Right cardiac atrium (tissue), 5 donors: ENCODE measurements at regions not wholly inside any gene's neighbourhood (a gene's known extent, or its start where the extent isn't known, plus 50 kb on each side); places are given as distances from the start of the nearest gene placed in this dataset.

ENCODE experiments used
- ATAC-seq, 2 donors: fragments of 200-7000 bp; cut with Tn5 transposase; one replicate each; pipeline versions ENCODE4 v1.8.0 to v1.9.1; 2020; ENCODE audit warnings: moderate library complexity in 2 of 2, mild to moderate bottlenecking in 1 of 2
- DNase-seq, 3 donors: peaks; one replicate each; pipeline ENCODE4 v3.0.0-alpha.2; 2020
- H3K27ac ChIP-seq: one replicate; pipeline ENCODE4 v1.5.1; 2013; ENCODE audit warnings: mild to moderate bottlenecking, low read length, control low read depth, moderate library complexity
- H3K27me3 ChIP-seq: one replicate; pipeline ENCODE4 v1.6.1; 2013; ENCODE audit not compliant: control insufficient read depth, insufficient read depth
- H3K4me1 ChIP-seq: one replicate; pipeline ENCODE4 v1.6.1; 2013; ENCODE audit warnings: low read length; ENCODE audit not compliant: control insufficient read depth, insufficient read depth
- H3K4me3 ChIP-seq: one replicate; pipeline ENCODE4 v1.5.1; 2013; ENCODE audit warnings: low read length, control low read depth
- H3K9me3 ChIP-seq: one replicate; pipeline ENCODE4 v1.6.1; 2013; ENCODE audit warnings: low read length; ENCODE audit not compliant: control insufficient read depth
- WGBS: extraction: QIAGEN DNeasy Blood & Tissue Kit; methylation state at CpG from one replicate; pipeline ENCODE4 v1.1.7; 2013; 5-methylcytosine and 5-hydroxymethylcytosine counted together
- intact Hi-C, 4 donors: fragments of 100-400 bp; cut with DNase I; formaldehyde crosslinking; loops; one replicate each; pipeline versions ENCODE4 v1.11.0 to v1.14.0; 2022 to 2023
- donor health status: healthy with polysubstance abuse.
- donor health status: DM: no; HTN: yes; CAD: no.
- donor health status: DM: no; HTN: no; CAD: no.
- donor health status: DM: no; HTN: yes; CAD: no; lungs with severe emphysema.
- donor health status: DM: yes; HTN: yes; CAD: no.

DNA sequence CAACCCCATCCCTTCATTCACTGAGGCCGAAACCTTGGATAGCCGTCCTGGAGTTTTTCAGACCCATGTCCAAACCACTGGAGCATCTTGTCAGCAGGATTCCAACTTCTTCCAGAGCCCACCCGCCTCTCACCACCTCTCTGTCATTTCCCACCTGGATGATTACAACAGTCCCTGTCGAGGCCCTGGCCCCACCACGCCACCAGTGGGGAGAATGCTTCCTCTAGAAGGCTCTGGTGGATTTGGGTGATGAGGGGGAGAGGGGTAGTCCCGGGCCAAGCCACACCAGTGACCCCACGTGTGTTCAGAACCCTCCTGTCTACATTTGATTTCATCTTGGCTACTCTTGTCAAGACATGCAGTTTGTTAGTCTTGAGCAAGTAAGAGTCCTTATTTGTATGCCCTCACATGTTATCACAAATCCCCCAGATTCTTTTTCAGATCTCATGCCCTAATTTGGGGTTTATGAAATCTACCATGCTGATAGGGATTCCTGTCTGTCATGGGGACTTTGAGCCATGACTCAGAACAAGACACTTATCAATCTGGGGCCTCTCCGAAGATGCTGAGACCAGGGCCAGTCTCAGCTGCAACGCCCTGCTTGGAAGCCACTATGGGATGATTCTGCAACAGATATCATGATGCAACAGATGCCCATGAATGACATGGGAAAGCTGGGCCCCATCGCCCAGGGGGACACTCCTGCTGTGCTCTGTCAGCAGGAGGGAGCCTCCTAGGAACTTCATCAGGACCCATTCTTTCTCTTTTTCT, 186.1 kb downstream of the ZFP36L2 start:
- no peak for DNase-seq
- Histone ChIP-seq H3K27me3 (no peaks in the 10 kb centered on the region), H3K4me3 (no peak overlapping the region), H3K4me1 (peaks cover 4% of the 10 kb centered on the region), H3K27ac (no peak overlapping the region), H3K9me3 (no peaks in the 10 kb centered on the region)
- ATAC-seq: no peak
- WGBS: 85% methylated on average over 10 of the region's 10 CpGs
- intact Hi-C loops: no loop called here

DNA sequence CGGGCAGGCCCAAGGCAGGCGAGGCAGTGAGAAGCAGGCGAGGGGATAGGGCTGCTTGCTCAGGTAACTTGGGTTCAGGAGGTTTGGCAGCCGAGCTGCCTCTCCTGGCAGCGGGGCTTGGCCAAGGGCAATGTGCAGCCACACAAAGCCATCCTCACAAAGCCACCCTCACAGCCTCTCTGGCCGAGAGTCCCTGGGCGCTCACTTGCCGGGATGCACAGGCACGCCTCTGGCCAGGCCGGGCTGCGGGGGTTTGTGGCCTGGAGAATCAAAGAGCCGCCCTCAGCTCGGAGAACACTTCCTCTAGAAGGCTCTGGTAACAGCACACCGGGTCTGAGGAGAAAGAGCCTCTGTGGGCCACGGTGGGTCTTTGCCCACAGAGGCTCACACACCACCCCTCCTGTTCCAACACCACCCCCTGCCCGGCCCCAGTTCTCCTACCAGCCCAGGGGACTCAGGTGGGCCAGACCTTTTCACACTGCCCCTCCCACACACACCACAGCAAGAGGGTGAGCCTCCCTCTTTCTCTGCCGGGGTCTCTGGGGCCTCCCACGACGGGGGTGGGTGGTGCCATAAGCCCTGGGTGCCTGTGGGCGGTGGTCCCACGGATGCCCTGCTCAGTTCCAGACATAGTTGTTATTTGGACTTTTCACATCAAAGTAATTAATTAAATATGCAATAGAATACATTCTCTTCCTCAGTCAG, 186.9 kb downstream of the ZFP36L2 start:
- intact Hi-C loops: loop anchor here in 1 of 4 donors (10.0 kb wide), 1 partner anchor 65 kb away; no protein-coding TSS in a partner anchor
- Histone ChIP-seq H3K27me3 (no peaks in the 10 kb centered on the region), H3K4me1 (peaks cover 4% of the 10 kb centered on the region), H3K9me3 (no peaks in the 10 kb centered on the region), H3K4me3 (no peak overlapping the region), H3K27ac (no peak overlapping the region)
- ATAC-seq (no peak), DNase-seq (no peak)
- 85% methylated on average over 21 of the region's 21 CpGs for WGBS

DNA sequence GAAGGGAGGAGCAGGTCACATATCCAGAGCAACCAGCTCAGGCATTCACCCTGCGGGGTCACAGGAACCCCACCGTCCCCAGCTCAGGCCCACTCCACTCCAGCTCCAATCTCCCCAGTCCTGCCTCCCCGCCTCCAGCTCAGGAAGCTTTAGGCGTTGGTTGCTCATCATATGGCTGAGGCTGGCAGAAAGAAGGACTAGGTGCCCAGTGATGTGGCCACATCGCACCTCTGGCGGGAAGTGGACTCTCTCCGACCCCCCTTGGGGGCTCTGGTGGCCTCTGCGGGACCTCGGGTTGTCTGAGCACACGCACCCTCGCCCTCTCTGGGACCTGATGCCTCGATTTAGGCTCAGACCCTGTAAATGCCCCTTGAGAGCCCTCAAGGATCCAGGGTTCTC, 187.7 kb downstream of the ZFP36L2 start:
- Histone ChIP-seq H3K9me3 (no peaks in the 10 kb centered on the region), H3K4me1 (peaks cover 4% of the 10 kb centered on the region), H3K27me3 (no peaks in the 10 kb centered on the region), H3K4me3 (no peak overlapping the region), H3K27ac (no peak overlapping the region)
- intact Hi-C loops: loop anchor here in 1 of 4 donors (10.0 kb wide), 1 partner anchor 66 kb away; no protein-coding TSS in a partner anchor
- ATAC-seq (peak in 1 of 2 donors; percentile 10), DNase-seq (no peak)
- 92% methylated on average over 12 of the region's 12 CpGs for WGBS

DNA sequence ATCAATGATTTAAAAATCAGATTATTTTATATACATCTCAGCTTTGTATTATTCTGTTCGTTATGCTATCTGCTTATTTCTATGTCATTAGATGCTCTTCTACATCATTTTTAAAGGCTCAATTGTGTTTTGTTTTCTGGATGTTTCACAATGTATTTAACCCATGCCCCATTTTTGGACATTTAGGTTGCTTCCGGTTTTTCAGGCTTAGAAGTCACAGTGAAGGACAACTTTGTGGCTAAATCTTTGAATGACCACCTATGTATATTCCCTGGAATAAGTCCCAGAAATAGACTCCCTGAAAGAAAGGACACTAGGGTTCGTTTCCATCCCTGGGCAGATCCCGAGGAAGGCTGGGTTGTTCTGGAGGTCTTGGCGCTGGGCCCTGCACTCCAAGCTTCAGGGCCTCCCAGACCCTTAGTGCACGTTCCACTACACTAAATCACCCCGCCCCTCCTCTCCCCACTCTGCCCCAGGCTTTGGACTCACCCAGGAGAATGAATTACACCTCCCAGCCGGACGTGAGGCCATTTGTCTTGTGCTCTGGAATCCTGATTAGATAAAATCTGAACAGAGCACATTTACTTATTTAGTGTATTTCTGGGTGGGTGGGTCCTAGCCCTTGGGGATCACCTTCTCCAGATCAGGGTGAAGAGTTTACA, 188.2 kb downstream of the ZFP36L2 start:
- H3K27ac ChIP-seq: no peak overlapping the region
- H3K4me3 ChIP-seq: no peak overlapping the region
- WGBS: 57% methylated on average over 9 of the region's 9 CpGs
- peak in 2 of 3 donors; percentile 51 to 72 for DNase-seq
- H3K9me3 ChIP-seq: no peaks in the 10 kb centered on the region
- intact Hi-C loops: loop anchor here in 1 of 4 donors (10.0 kb wide), 1 partner anchor 67 kb away; no protein-coding TSS in a partner anchor
- peak in 1 of 2 donors; percentile 31 for ATAC-seq
- H3K4me1 ChIP-seq: no peaks in the 10 kb centered on the region
- H3K27me3 ChIP-seq: no peaks in the 10 kb centered on the region

DNA sequence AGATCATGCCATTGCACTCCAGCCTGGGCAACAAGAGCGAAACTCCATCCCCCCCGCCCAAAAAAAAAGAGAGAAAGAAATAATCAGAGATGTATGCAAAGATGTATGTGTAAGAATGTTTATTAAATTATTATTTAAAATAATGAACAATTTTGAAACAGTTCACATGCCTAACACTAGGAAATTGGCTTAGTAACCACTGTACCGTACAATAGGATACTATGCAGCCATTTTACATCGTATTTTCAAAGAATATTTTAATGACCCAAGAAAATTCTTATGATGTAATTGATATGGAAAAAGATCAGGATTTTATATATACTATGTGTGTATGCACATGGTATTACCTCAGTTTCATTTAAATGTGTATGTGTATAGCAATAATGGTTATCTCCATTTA, 190.5 kb downstream of the ZFP36L2 start:
- intact Hi-C loops: loop anchor here in 1 of 4 donors (10.0 kb wide), 1 partner anchor 69 kb away; no protein-coding TSS in a partner anchor
- no peak for ATAC-seq
- no peak for DNase-seq

DNA sequence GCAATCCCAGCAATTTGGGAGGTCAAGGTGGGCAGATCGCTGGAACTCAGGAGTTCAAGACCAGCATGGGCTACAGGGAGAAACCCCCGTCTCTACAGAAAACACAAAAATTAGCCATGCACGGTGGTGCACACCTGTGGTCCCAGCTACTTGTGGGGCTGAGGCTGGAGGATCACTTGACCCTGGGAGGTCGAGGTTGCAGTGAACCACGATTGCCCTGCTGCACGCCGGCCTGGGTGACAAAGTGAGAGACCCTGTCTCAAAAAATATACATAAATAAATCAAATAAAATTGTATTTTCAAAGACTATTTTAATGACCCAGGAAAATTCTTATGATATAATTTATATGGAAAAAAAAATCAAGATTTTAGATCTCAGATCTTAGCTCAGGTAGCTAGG, 191.5 kb downstream of the ZFP36L2 start:
- H3K9me3 ChIP-seq: no peaks in the 10 kb centered on the region
- no peak overlapping the region for H3K4me3 ChIP-seq
- no peak for ATAC-seq
- H3K27me3 ChIP-seq: no peaks in the 10 kb centered on the region
- peaks cover 8% of the 10 kb centered on the region for H3K4me1 ChIP-seq
- DNase-seq: no peak
- WGBS: 98% methylated on average over 7 of the region's 7 CpGs
- intact Hi-C loops: loop anchor here in 2 of 4 donors (5.0 to 10.0 kb wide), 2 partner anchors 70 to 192 kb away; partner anchors contain the start of gene ZFP36L2 (in 1 of the 2)
- no peak overlapping the region for H3K27ac ChIP-seq

More for the DNA sequence above, 190.5 kb downstream of the ZFP36L2 start:
- 94% methylated on average over 4 of the region's 4 CpGs for WGBS
- H3K4me3 ChIP-seq: no peak overlapping the region
- H3K4me1 ChIP-seq: peaks cover 8% of the 10 kb centered on the region
- H3K9me3 ChIP-seq: no peaks in the 10 kb centered on the region
- no peak overlapping the region for H3K27ac ChIP-seq
- H3K27me3 ChIP-seq: no peaks in the 10 kb centered on the region

DNA sequence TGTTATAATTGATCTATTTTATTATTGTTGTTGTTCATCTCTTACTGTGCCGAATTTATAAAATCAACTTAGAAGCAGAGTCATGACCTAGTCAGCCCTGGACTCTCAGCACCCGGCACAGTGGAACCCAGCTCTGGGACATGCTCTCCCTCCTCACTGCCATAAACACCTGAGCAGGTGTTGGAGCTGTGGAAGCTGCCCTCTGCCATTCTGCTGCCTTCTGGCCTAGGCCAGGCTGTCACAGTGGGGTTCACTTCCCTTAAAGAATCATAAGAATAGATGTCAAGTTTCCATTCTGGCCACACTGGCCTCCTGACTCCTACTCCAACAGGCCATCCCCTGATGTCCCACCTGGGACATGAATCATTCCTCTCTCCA, 192.2 kb downstream of the ZFP36L2 start:
- H3K27ac ChIP-seq: no peak overlapping the region
- no peak overlapping the region for H3K4me3 ChIP-seq
- H3K4me1 ChIP-seq: peaks cover 8% of the 10 kb centered on the region
- no peaks in the 10 kb centered on the region for H3K9me3 ChIP-seq
- intact Hi-C loops: loop anchor here in 2 of 4 donors (5.0 to 10.0 kb wide), 2 partner anchors 71 to 193 kb away; partner anchors contain the start of gene ZFP36L2 (in 1 of the 2)
- ATAC-seq: no peak
- DNase-seq: no peak
- no peaks in the 10 kb centered on the region for H3K27me3 ChIP-seq
- 96% methylated on average over 2 of the region's 2 CpGs for WGBS

DNA sequence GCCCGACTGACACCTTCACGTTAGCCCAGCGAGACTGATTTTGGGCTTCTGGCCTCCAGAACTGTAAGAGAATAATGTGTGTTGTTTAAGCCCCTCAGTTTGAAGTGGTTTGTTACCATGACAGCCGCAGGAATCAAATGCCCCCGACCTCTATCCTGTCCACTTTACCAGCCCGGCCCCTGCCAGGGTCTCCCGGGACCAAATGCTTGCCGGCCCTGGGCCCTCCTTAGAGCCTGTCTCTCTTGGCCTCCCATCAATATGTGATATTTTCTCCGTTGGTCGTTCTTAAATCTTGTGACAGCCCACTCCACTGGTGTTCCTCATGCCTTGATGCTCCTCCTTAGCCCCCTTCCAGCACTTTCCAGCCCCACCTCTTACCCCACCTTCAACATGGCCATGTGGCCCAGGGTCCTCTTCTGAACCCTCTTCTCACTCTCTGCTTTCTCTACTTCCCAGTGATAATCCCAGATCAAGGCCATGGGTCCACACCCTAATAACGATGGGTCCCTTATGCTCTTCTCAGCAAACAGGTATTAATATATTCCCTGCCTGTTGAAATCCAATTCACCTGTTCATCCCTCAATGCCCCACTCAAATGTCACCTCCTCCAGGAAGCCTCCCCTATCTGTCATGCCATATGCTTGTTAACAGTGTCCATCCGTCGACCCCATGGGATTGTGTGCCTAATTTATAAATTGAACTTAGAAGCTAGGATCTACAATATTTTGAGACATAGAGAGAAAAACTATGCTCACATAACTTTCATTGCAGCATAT, 192.8 kb downstream of the ZFP36L2 start:
- ATAC-seq (no peak), DNase-seq (no peak)
- 92% methylated on average over 13 of the region's 13 CpGs for WGBS
- H3K27ac ChIP-seq: no peak overlapping the region
- no peaks in the 10 kb centered on the region for H3K9me3 ChIP-seq
- intact Hi-C loops: loop anchor here in 2 of 4 donors (5.0 to 10.0 kb wide), 2 partner anchors 71 to 194 kb away; partner anchors contain the start of gene ZFP36L2 (in 1 of the 2)
- peaks cover 8% of the 10 kb centered on the region for H3K4me1 ChIP-seq
- H3K4me3 ChIP-seq: no peak overlapping the region
- no peaks in the 10 kb centered on the region for H3K27me3 ChIP-seq

DNA sequence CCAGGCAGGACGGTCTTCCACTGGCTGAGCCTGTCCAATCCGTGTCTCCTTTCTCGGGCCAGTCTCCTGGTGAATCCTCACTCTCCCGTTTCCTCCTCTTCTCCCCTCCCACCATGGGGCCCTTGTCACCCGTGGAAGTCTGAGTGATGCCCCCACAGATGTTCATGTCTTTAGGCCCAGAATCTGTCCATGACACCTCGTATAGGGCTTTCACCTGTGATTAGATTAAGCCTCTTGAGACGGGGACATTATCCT, 193.5 kb downstream of the ZFP36L2 start:
- no peak for DNase-seq
- ATAC-seq: no peak
- H3K4me3 ChIP-seq: no peak overlapping the region
- H3K4me1 ChIP-seq: peaks cover 8% of the 10 kb centered on the region
- intact Hi-C loops: loop anchor here in 2 of 4 donors (5.0 to 10.0 kb wide), 2 partner anchors 72 to 194 kb away; partner anchors contain the start of gene ZFP36L2 (in 1 of the 2)
- WGBS: 67% methylated on average over 7 of the region's 7 CpGs
- H3K27ac ChIP-seq: peak overlapping the region; percentile 80
- no peaks in the 10 kb centered on the region for H3K9me3 ChIP-seq
- H3K27me3 ChIP-seq: no peaks in the 10 kb centered on the region
